Tibial nerve (tissue), 4 donors: ENCODE measurements at regions not wholly inside any gene's neighbourhood (a gene's known extent, or its start where the extent isn't known, plus 50 kb on each side); places are given as distances from the start of the nearest gene placed in this dataset.
"Not testable (repeated sequence)": the region's sequence is repeated elsewhere in the genome, so short reads cannot be mapped to it uniquely, and the experiment has no call there.

Experiments
- DNase-seq, 2 donors: peaks; one replicate each; pipeline ENCODE4 v3.0.0-alpha.2; 2019; ENCODE audit warnings: low spot score in 2 of 2
- H3K27ac ChIP-seq, 4 donors: fragments of 200-600 bp; sonication (generic) in 3 of 4; one replicate each; pipeline ENCODE4 v1.5.1; 2017 to 2019; ENCODE audit warnings: mild to moderate bottlenecking in 1 of 4
- H3K27me3 ChIP-seq, 2 donors: fragments of 200-600 bp; sonication (generic) in 1 of 2; one replicate each; pipeline versions ENCODE4 v1.5.1 to v1.6.0; 2017 to 2019
- H3K36me3 ChIP-seq, 3 donors: fragments of 200-600 bp; sonication (generic); one replicate each; pipeline ENCODE4 v1.5.1; 2018 to 2019
- H3K4me1 ChIP-seq, 4 donors: fragments of 200-600 bp; sonication (generic) in 3 of 4; one replicate each; pipeline ENCODE4 v1.5.1; 2017 to 2019
- H3K4me3 ChIP-seq, 4 donors: fragments of 200-600 bp; sonication (generic) in 3 of 4; one replicate each; pipeline ENCODE4 v1.5.1; 2017 to 2019; ENCODE audit warnings: mild to moderate bottlenecking in 1 of 4, moderate library complexity in 1 of 4
- H3K9me3 ChIP-seq, 4 donors: fragments of 200-600 bp; sonication (generic) in 3 of 4; one replicate each; pipeline ENCODE4 v1.5.1; 2017 to 2019
- CTCF ChIP-seq, 5 experiments: fragments of 200-600 bp in 3 of 5; fragments of 450-650 bp in 2 of 5; sonication (generic) in 3 of 5; IDR thresholded peaks; one replicate each; pipeline ENCODE4 v1.5.1; 2016 to 2019; ENCODE audit warnings: antibody characterized with exemption in 5 of 5, mild to moderate bottlenecking in 3 of 5, moderate library complexity in 2 of 5
- EP300 ChIP-seq, 2 donors: sonication (generic); formaldehyde crosslinking; IDR thresholded peaks; one replicate each; pipeline ENCODE4 v1.6.1; 2017; ENCODE audit warnings: antibody characterized with exemption in 2 of 2, mild to moderate bottlenecking in 1 of 2
- POLR2A ChIP-seq, 2 donors: fragments of 450-650 bp; IDR thresholded peaks; one replicate each; pipeline ENCODE4 v1.6.1; 2017; ENCODE audit warnings: antibody characterized with exemption in 2 of 2, mild to moderate bottlenecking in 2 of 2, moderate library complexity in 2 of 2
- WGBS, 2 donors: methylation state at CpG; one replicate each; pipeline ENCODE4 v1.1.5; 2018; 5-methylcytosine and 5-hydroxymethylcytosine counted together

GRCh38 chr7:79781716-79782115 lies 328.2 kb upstream of the MAGI2 start:
- H3K9me3 ChIP-seq = peaks cover 0 to 3% (median 0%) of the 10 kb centered on the region in 4 donors
- no peaks in the 10 kb centered on the region for H3K4me1 ChIP-seq
- H3K27ac ChIP-seq = no peak overlapping the region
- no peaks in the 10 kb centered on the region for H3K27me3 ChIP-seq
- no peak for DNase-seq
- no peak overlapping the region for H3K4me3 ChIP-seq
- 34 to 38% methylated on average over 4 of the region's 4 CpGs for WGBS, 2 donors
- no peaks in the 10 kb centered on the region for H3K36me3 ChIP-seq
- no peak for TF ChIP-seq POLR2A (IDR thresholded peaks at IDR 0.05)
- TF ChIP-seq EP300 (IDR thresholded peaks at IDR 0.05) = no peak

GRCh38 chr7:79778786-79779770 lies 325.6 kb upstream of the MAGI2 start:
- H3K27me3 ChIP-seq = no peaks in the 10 kb centered on the region
- 73 to 77% methylated on average over 9 of the region's 9 CpGs for WGBS, 2 donors
- no peak for DNase-seq
- no peak for TF ChIP-seq POLR2A (IDR thresholded peaks at IDR 0.05)
- TF ChIP-seq CTCF (IDR thresholded peaks at IDR 0.05) = no peak
- no peak for TF ChIP-seq EP300 (IDR thresholded peaks at IDR 0.05)
- no peak overlapping the region for H3K4me3 ChIP-seq
- H3K36me3 ChIP-seq = no peaks in the 10 kb centered on the region
- no peaks in the 10 kb centered on the region for H3K4me1 ChIP-seq
- no peak overlapping the region for H3K27ac ChIP-seq
- peaks cover 0 to 3% (median 0%) of the 10 kb centered on the region in 4 donors for H3K9me3 ChIP-seq

GRCh38 chr7:79775911-79776310 lies 322.4 kb upstream of the MAGI2 start:
- H3K4me3 ChIP-seq = no peak overlapping the region
- H3K36me3 ChIP-seq = no peaks in the 10 kb centered on the region
- no peaks in the 10 kb centered on the region for H3K4me1 ChIP-seq
- no peaks in the 10 kb centered on the region for H3K27me3 ChIP-seq
- TF ChIP-seq POLR2A (IDR thresholded peaks at IDR 0.05) = no peak
- no peak for TF ChIP-seq EP300 (IDR thresholded peaks at IDR 0.05)
- no peak for TF ChIP-seq CTCF (IDR thresholded peaks at IDR 0.05)
- 79 to 92% methylated on average over 3 of the region's 3 CpGs for WGBS, 2 donors
- H3K9me3 ChIP-seq = no peaks in the 10 kb centered on the region
- no peak overlapping the region for H3K27ac ChIP-seq
- DNase-seq = no peak

GRCh38 chr7:79774150-79774549 lies 320.7 kb upstream of the MAGI2 start:
- no peak overlapping the region for H3K4me3 ChIP-seq
- H3K4me1 ChIP-seq = no peaks in the 10 kb centered on the region
- no peak overlapping the region for H3K27ac ChIP-seq
- DNase-seq = no peak
- no peaks in the 10 kb centered on the region for H3K27me3 ChIP-seq
- TF ChIP-seq EP300 (IDR thresholded peaks at IDR 0.05) (no peak), POLR2A (IDR thresholded peaks at IDR 0.05) (no peak)
- no peaks in the 10 kb centered on the region for H3K36me3 ChIP-seq
- H3K9me3 ChIP-seq = no peaks in the 10 kb centered on the region

GRCh38 chr7:79770970-79771369 lies 317.5 kb upstream of the MAGI2 start:
- WGBS, 2 donors = 71 to 82% methylated on average over 2 of the region's 2 CpGs
- no peaks in the 10 kb centered on the region for H3K36me3 ChIP-seq
- no peak overlapping the region for H3K4me3 ChIP-seq
- no peaks in the 10 kb centered on the region for H3K27me3 ChIP-seq
- H3K9me3 ChIP-seq = no peaks in the 10 kb centered on the region
- DNase-seq = no peak
- TF ChIP-seq EP300 (IDR thresholded peaks at IDR 0.05) = no peak
- TF ChIP-seq CTCF (IDR thresholded peaks at IDR 0.05) = no peak
- no peak for TF ChIP-seq POLR2A (IDR thresholded peaks at IDR 0.05)
- no peak overlapping the region for H3K27ac ChIP-seq
- no peaks in the 10 kb centered on the region for H3K4me1 ChIP-seq

- H3K27ac ChIP-seq = no peak overlapping the region
- TF ChIP-seq CTCF (IDR thresholded peaks at IDR 0.05) (no peak), EP300 (IDR thresholded peaks at IDR 0.05) (no peak), POLR2A (IDR thresholded peaks at IDR 0.05) (no peak)
- WGBS, 2 donors = 34 to 42% methylated on average over 2 of the region's 2 CpGs
Measured at GRCh38 chr7:79770063-79770462, 316.6 kb upstream of the MAGI2 start.

GRCh38 chr7:79767876-79768560 lies 314.6 kb upstream of the MAGI2 start:
- not testable (repeated sequence) for H3K27me3 ChIP-seq, H3K9me3 ChIP-seq, H3K36me3 ChIP-seq, H3K4me3 ChIP-seq, H3K4me1 ChIP-seq, DNase-seq, H3K27ac ChIP-seq
- WGBS, 2 donors = 79 to 95% methylated on average over 29 to 32 of the region's 46 CpGs

More at GRCh38 chr7:79770063-79770462, 316.6 kb upstream of the MAGI2 start:
- H3K36me3 ChIP-seq = no peaks in the 10 kb centered on the region
- no peak overlapping the region for H3K4me3 ChIP-seq
- H3K27me3 ChIP-seq = no peaks in the 10 kb centered on the region
- no peaks in the 10 kb centered on the region for H3K4me1 ChIP-seq
- H3K9me3 ChIP-seq = no peaks in the 10 kb centered on the region
- no peak for DNase-seq

- WGBS, 2 donors = 77 to 81% methylated on average over 14 of the region's 14 CpGs
- DNase-seq, H3K4me3 ChIP-seq, H3K27me3 ChIP-seq, H3K9me3 ChIP-seq, H3K4me1 ChIP-seq, H3K27ac ChIP-seq, H3K36me3 ChIP-seq: not testable (repeated sequence)
Measured at GRCh38 chr7:79767192-79767591, 313.7 kb upstream of the MAGI2 start.
